ENCODE measurements at regions not wholly inside any gene's neighbourhood (a gene's known extent, or its start where the extent isn't known, plus 50 kb on each side); places are given as distances from the start of the nearest gene placed in this dataset.

DNA sequence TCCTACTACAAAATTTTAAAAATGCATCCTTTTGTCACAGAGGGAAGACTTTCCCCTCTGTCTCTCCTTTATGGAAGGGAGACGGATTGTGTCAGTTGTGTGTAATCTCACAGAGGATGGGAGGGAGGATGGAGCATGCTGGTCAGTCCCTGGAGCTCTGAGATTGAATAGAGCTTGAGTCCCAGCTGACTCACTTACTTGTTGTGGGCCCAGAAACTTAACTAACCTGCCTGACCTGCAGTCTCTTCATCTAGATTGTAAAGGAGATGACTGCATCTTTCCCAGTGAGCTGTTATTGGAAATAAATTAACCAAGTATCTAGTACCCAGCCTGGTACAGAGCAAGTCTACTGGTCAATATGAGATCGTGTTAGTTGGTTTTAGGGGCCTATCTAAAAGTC is 77.9 kb upstream of the ADO start:
- peak; percentile 94 for DNase-seq
- peaks cover 25% of the 10 kb centered on the region for H3K4me1 ChIP-seq (ENCODE audit: insufficient read depth, low read length)
- H3K4me3 ChIP-seq (ENCODE audit: low read length): no peak overlapping the region
- POLR2A ChIA-PET (ENCODE audit: unreplicated experiment): no interaction called here
- no TSS peak for BruUV-seq (replicated peaks)
- no peaks in the 10 kb centered on the region for H3K36me3 ChIP-seq (ENCODE audit: low read depth, low read length)
- no peaks in the 10 kb centered on the region for H3K9me3 ChIP-seq (ENCODE audit: low read length)
- TF ChIP-seq EZH2phosphoT487 (IDR thresholded peaks at IDR 0.05; ENCODE audit: borderline replicate concordance, low read length) (no peak), EZH2 (IDR thresholded peaks at IDR 0.05; ENCODE audit: low read length, unreplicated experiment) (no peak)
- TF ChIP-seq, protein P1, sequence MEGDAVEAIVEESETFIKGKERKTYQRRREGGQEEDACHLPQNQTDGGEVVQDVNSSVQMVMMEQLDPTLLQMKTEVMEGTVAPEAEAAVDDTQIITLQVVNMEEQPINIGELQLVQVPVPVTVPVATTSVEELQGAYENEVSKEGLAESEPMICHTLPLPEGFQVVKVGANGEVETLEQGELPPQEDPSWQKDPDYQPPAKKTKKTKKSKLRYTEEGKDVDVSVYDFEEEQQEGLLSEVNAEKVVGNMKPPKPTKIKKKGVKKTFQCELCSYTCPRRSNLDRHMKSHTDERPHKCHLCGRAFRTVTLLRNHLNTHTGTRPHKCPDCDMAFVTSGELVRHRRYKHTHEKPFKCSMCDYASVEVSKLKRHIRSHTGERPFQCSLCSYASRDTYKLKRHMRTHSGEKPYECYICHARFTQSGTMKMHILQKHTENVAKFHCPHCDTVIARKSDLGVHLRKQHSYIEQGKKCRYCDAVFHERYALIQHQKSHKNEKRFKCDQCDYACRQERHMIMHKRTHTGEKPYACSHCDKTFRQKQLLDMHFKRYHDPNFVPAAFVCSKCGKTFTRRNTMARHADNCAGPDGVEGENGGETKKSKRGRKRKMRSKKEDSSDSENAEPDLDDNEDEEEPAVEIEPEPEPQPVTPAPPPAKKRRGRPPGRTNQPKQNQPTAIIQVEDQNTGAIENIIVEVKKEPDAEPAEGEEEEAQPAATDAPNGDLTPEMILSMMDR (conservative IDR thresholded peaks at IDR 0.05; ENCODE audit: low read depth, low read length): no peak
- CTCF ChIA-PET: no interaction called here
- H3K27me3 ChIP-seq (ENCODE audit: low read length): no peaks in the 10 kb centered on the region
- peak; percentile 72 for ATAC-seq
- peak overlapping the region; percentile 35 for H3K4me2 ChIP-seq (ENCODE audit: low read length)
- peak overlapping the region; percentile 13 for H3K27ac ChIP-seq (ENCODE audit: low read length)
- no peaks in the 10 kb centered on the region for H3F3A ChIP-seq (ENCODE audit: low read length, unreplicated experiment)
- no peaks in the 10 kb centered on the region for H4K20me1 ChIP-seq (ENCODE audit: low read length)
- intact Hi-C loops (cut with micrococcal nuclease): no loop called here
- H3K79me2 ChIP-seq (ENCODE audit: low read length): no peaks in the 10 kb centered on the region
- no peak overlapping the region for H3K9ac ChIP-seq (ENCODE audit: low read length)
- no peaks in the 10 kb centered on the region for H3K9me2 ChIP-seq (replicated peaks; ENCODE audit: low read length)
- H2AFZ ChIP-seq (ENCODE audit: low read length): no peak overlapping the region

DNA sequence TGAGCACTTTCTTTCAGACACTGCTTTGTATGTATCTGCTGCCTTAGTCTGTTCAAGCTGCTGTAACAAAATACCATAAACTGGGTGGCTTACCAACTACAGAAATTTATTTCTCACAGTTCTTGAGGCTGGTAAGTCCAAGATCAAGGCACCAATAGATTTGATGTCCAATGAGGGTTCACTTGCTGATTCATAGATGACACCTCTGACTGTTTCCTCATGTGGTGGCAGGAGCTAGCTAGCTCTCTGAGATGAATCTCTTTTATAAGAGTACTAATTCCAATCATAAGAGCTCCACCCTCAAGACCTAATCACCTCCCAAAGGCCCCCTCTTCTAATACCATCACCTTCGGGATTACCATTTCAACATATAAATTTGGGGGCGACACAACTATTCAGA is 76.6 kb upstream of the ADO start:
- Histone ChIP-seq H3F3A (ENCODE audit: low read length, unreplicated experiment) (no peaks in the 10 kb centered on the region), H3K36me3 (ENCODE audit: low read depth, low read length) (no peaks in the 10 kb centered on the region), H3K4me3 (ENCODE audit: low read length) (no peak overlapping the region), H3K4me1 (ENCODE audit: insufficient read depth, low read length) (peaks cover 38% of the 10 kb centered on the region), H3K79me2 (ENCODE audit: low read length) (no peaks in the 10 kb centered on the region), H3K9ac (ENCODE audit: low read length) (no peak overlapping the region), H3K27me3 (ENCODE audit: low read length) (no peaks in the 10 kb centered on the region), H3K9me3 (ENCODE audit: low read length) (no peaks in the 10 kb centered on the region), H3K9me2 (replicated peaks; ENCODE audit: low read length) (no peaks in the 10 kb centered on the region), H3K4me2 (ENCODE audit: low read length) (no peak overlapping the region), H4K20me1 (ENCODE audit: low read length) (no peaks in the 10 kb centered on the region), H2AFZ (ENCODE audit: low read length) (no peak overlapping the region), H3K27ac (ENCODE audit: low read length) (no peak overlapping the region)
- ChIA-PET CTCF (no interaction called here), POLR2A (ENCODE audit: unreplicated experiment) (interaction anchor here (0.6 kb wide), 1 partner anchor 91 kb away, joined by 4 read pairs; no protein-coding TSS in a partner anchor)
- no peak for DNase-seq
- TF ChIP-seq EZH2 (IDR thresholded peaks at IDR 0.05; ENCODE audit: low read length, unreplicated experiment): no peak
- no peak for TF ChIP-seq EZH2phosphoT487 (IDR thresholded peaks at IDR 0.05; ENCODE audit: borderline replicate concordance, low read length)
- TF ChIP-seq, protein P1 (conservative IDR thresholded peaks at IDR 0.05; ENCODE audit: low read depth, low read length): no peak
- no TSS peak for BruUV-seq (replicated peaks)
- intact Hi-C loops (cut with micrococcal nuclease): no loop called here
- no peak for ATAC-seq

DNA sequence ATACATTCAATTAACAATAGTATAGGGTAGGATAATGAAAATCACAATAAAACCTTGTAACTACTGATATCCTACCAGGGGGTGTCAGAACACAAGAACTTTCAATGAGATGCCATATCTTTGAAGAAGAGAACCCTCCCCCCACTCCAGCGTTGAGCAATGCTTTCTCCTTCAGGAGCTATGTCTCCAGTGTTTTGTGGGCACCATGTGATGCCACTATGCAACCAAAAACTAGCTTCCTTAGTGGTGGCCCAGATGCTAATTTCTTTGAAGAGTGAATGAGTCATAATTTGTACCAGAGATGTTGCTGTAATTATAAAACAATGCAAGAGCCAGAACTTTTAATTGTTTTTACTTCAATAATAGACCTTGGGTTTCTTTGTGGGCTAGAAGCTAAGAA is 76.0 kb upstream of the ADO start:
- no peak overlapping the region for H3K4me3 ChIP-seq (ENCODE audit: low read length)
- no peaks in the 10 kb centered on the region for H3K9me3 ChIP-seq (ENCODE audit: low read length)
- no peaks in the 10 kb centered on the region for H4K20me1 ChIP-seq (ENCODE audit: low read length)
- POLR2A ChIA-PET (ENCODE audit: unreplicated experiment): interaction anchor here (0.6 kb wide), 1 partner anchor 90 kb away, joined by 4 read pairs; no protein-coding TSS in a partner anchor
- no peaks in the 10 kb centered on the region for H3K9me2 ChIP-seq (replicated peaks; ENCODE audit: low read length)
- no peak overlapping the region for H3K9ac ChIP-seq (ENCODE audit: low read length)
- peaks cover 4% of the 10 kb centered on the region for H3F3A ChIP-seq (ENCODE audit: low read length, unreplicated experiment)
- CTCF ChIA-PET: no interaction called here
- H3K4me2 ChIP-seq (ENCODE audit: low read length): no peak overlapping the region
- no peak for DNase-seq
- no peak for ATAC-seq
- H3K27me3 ChIP-seq (ENCODE audit: low read length): no peaks in the 10 kb centered on the region
- no peak overlapping the region for H3K27ac ChIP-seq (ENCODE audit: low read length)
- BruUV-seq (replicated peaks): no TSS peak
- no peak overlapping the region for H2AFZ ChIP-seq (ENCODE audit: low read length)
- peaks cover 42% of the 10 kb centered on the region for H3K4me1 ChIP-seq (ENCODE audit: insufficient read depth, low read length)
- no peaks in the 10 kb centered on the region for H3K79me2 ChIP-seq (ENCODE audit: low read length)
- TF ChIP-seq EZH2 (IDR thresholded peaks at IDR 0.05; ENCODE audit: low read length, unreplicated experiment) (no peak), EZH2phosphoT487 (IDR thresholded peaks at IDR 0.05; ENCODE audit: borderline replicate concordance, low read length) (no peak)
- TF ChIP-seq, protein P1 (conservative IDR thresholded peaks at IDR 0.05; ENCODE audit: low read depth, low read length): no peak
- intact Hi-C loops (cut with micrococcal nuclease): no loop called here
- no peaks in the 10 kb centered on the region for H3K36me3 ChIP-seq (ENCODE audit: low read depth, low read length)
